ENCODE measurements at regions not wholly inside any gene's neighbourhood (a gene's known extent, or its start where the extent isn't known, plus 50 kb on each side); places are given as distances from the start of the nearest gene placed in this dataset.

DNA sequence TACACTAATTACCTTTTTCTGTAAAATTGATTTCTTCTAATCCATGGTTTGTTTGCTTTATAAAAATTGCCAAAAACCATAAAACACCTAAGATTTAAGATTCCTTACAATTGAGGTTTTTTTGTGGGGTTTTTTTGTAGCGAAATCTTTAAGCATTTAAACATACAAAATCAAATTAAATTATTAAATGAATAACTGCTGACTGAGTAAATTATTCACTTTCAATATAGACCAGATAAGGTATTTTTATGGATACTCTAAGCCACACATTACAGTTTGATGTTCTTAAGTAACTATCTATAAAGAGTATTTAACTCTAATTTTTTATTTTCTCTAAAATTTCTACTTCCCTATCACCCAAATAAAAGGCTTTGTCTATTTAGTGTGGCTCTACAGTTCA lies 55.5 kb downstream of the PIK3C2A start:
- Histone ChIP-seq H3K18ac (ENCODE audit: low read length) (no peak overlapping the region), H2AFZ (ENCODE audit: low read length) (no peak overlapping the region), H3K27me3 (ENCODE audit: control insufficient read depth in 3 of 3, insufficient read depth in 3 of 3, low read depth in 1 of 3, low read length in 3 of 3) (no peaks in the 10 kb centered on the region), H3K9ac (ENCODE audit: low read depth, low read length, poor library complexity) (no peak overlapping the region), H3K9me3 (replicated peaks in 1 of 2; ENCODE audit: control insufficient read depth in 2 of 2, insufficient read depth in 1 of 2, low read depth in 1 of 2, low read length in 2 of 2) (no peaks in the 10 kb centered on the region), H3K4me3 (ENCODE audit: low read length in 2 of 2) (no peak overlapping the region), H2BK5ac (ENCODE audit: low read length) (no peak overlapping the region), H3K23ac (ENCODE audit: low read depth, low read length, poor library complexity) (no peak overlapping the region), H3K36me3 (replicated peaks in 1 of 2; ENCODE audit: control insufficient read depth in 2 of 2, insufficient read depth in 2 of 2, low read length in 2 of 2) (peaks cover 0 to 83% of the 10 kb centered on the region in 2 donors), H3K4me1 (ENCODE audit: control insufficient read depth in 2 of 2, insufficient read depth in 1 of 2, low read depth in 1 of 2, low read length in 2 of 2) (peaks cover 0 to 3% of the 10 kb centered on the region in 2 donors), H3K79me1 (ENCODE audit: low read depth, low read length) (no peaks in the 10 kb centered on the region), H2BK15ac (ENCODE audit: low read length) (no peak overlapping the region), H2BK120ac (ENCODE audit: low read depth, low read length) (no peak overlapping the region), H3K14ac (ENCODE audit: low read length) (no peak overlapping the region), H3K27ac (replicated peaks; ENCODE audit: low read length) (no peak overlapping the region), H4K91ac (ENCODE audit: low read depth, low read length, poor library complexity) (no peak overlapping the region), H4K8ac (ENCODE audit: low read depth, low read length) (no peak overlapping the region), H2AK5ac (ENCODE audit: low read depth, low read length) (no peak overlapping the region), H3K4me2 (ENCODE audit: insufficient read depth, low read length, poor library complexity, severe bottlenecking) (no peak overlapping the region), H2BK12ac (ENCODE audit: low read length) (no peak overlapping the region), H3K4ac (ENCODE audit: low read length) (no peak overlapping the region)
- no CpG with 5 or more reads among the region's 1 CpG for WGBS, 2 donors (ENCODE audit: extremely low coverage in 2 of 2, insufficient read length in 2 of 2, insufficient replicate concordance in 1 of 2)
- DNase-seq (ENCODE audit: low spot score), result no peak

DNA sequence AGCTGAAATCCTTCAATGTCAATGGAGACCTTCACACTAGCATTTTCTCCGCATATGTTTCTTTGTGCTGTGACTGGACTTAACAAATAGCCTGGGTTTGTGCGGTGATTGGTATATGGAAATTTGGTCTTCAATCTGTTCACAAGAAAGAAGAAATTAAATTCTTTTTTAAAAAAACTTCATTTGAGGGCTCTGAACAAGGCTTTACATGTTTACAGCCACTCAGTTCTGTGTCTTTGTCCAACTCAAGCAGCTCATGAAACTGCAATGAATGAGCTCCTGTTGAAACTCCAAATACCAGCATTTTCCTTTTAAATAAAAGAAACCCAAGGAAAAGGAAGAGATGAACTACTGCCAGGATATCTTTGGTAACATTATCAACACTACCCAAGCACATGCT lies 57.3 kb downstream of the PIK3C2A start:
- H4K91ac ChIP-seq (ENCODE audit: low read depth, low read length, poor library complexity), result no peak overlapping the region
- no peak overlapping the region for H3K14ac ChIP-seq (ENCODE audit: low read length)
- no peak overlapping the region for H2AFZ ChIP-seq (ENCODE audit: low read length)
- H3K23ac ChIP-seq (ENCODE audit: low read depth, low read length, poor library complexity), result no peak overlapping the region
- H3K18ac ChIP-seq (ENCODE audit: low read length), result no peak overlapping the region
- H2BK12ac ChIP-seq (ENCODE audit: low read length), result no peak overlapping the region
- no peak overlapping the region for H3K27ac ChIP-seq (replicated peaks; ENCODE audit: low read length)
- H2AK5ac ChIP-seq (ENCODE audit: low read depth, low read length), result no peak overlapping the region
- H3K4me3 ChIP-seq (ENCODE audit: low read length in 2 of 2), result no peak overlapping the region
- WGBS, 2 donors (ENCODE audit: extremely low coverage in 2 of 2, insufficient read length in 2 of 2, insufficient replicate concordance in 1 of 2), result no CpG with 5 or more reads among the region's 2 CpGs
- H2BK15ac ChIP-seq (ENCODE audit: low read length), result no peak overlapping the region
- H3K9me3 ChIP-seq (replicated peaks in 1 of 2; ENCODE audit: control insufficient read depth in 2 of 2, insufficient read depth in 1 of 2, low read depth in 1 of 2, low read length in 2 of 2), result no peaks in the 10 kb centered on the region
- peaks cover 0 to 96% of the 10 kb centered on the region in 2 donors for H3K36me3 ChIP-seq (replicated peaks in 1 of 2; ENCODE audit: control insufficient read depth in 2 of 2, insufficient read depth in 2 of 2, low read length in 2 of 2)
- no peaks in the 10 kb centered on the region for H3K79me1 ChIP-seq (ENCODE audit: low read depth, low read length)
- H2BK5ac ChIP-seq (ENCODE audit: low read length), result no peak overlapping the region
- no peak overlapping the region for H3K4me2 ChIP-seq (ENCODE audit: insufficient read depth, low read length, poor library complexity, severe bottlenecking)
- no peak overlapping the region for H2BK120ac ChIP-seq (ENCODE audit: low read depth, low read length)
- H3K9ac ChIP-seq (ENCODE audit: low read depth, low read length, poor library complexity), result no peak overlapping the region
- DNase-seq (ENCODE audit: low spot score), result no peak
- H3K4ac ChIP-seq (ENCODE audit: low read length), result no peak overlapping the region
- H3K27me3 ChIP-seq (ENCODE audit: control insufficient read depth in 3 of 3, insufficient read depth in 3 of 3, low read depth in 1 of 3, low read length in 3 of 3), result no peaks in the 10 kb centered on the region
- peaks cover 0 to 2% of the 10 kb centered on the region in 2 donors for H3K4me1 ChIP-seq (ENCODE audit: control insufficient read depth in 2 of 2, insufficient read depth in 1 of 2, low read depth in 1 of 2, low read length in 2 of 2)
- no peak overlapping the region for H4K8ac ChIP-seq (ENCODE audit: low read depth, low read length)

DNA sequence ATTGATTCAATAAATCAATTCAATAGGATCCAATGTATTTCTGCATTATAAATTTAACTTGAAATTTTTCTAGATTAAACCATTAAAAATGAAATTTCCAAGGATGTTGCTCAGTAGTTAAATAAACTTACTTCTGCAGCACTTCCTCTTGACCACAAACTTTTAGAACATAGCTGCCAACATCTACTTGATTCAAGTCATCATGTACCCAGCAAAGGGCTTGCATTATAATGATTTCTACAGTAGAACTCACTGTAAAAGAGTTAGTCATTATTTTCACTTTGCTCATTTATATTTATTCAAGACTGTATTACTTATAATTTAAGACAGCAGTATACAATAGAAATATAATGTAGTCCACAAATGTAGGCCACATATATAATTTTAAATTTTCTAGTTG lies 59.2 kb downstream of the PIK3C2A start:
- H2AK5ac ChIP-seq (ENCODE audit: low read depth, low read length), result no peak overlapping the region
- H3K4ac ChIP-seq (ENCODE audit: low read length), result no peak overlapping the region
- H3K27me3 ChIP-seq (ENCODE audit: control insufficient read depth in 3 of 3, insufficient read depth in 3 of 3, low read depth in 1 of 3, low read length in 3 of 3), result no peaks in the 10 kb centered on the region
- no peak overlapping the region for H2AFZ ChIP-seq (ENCODE audit: low read length)
- no peak overlapping the region for H4K8ac ChIP-seq (ENCODE audit: low read depth, low read length)
- no peak for DNase-seq (ENCODE audit: low spot score)
- no peak overlapping the region for H2BK5ac ChIP-seq (ENCODE audit: low read length)
- no peak overlapping the region for H4K91ac ChIP-seq (ENCODE audit: low read depth, low read length, poor library complexity)
- no peak overlapping the region for H3K23ac ChIP-seq (ENCODE audit: low read depth, low read length, poor library complexity)
- no peak overlapping the region for H3K27ac ChIP-seq (replicated peaks; ENCODE audit: low read length)
- H3K36me3 ChIP-seq (replicated peaks in 1 of 2; ENCODE audit: control insufficient read depth in 2 of 2, insufficient read depth in 2 of 2, low read length in 2 of 2), result peaks cover 5 to 95% of the 10 kb centered on the region in 2 donors
- H3K4me3 ChIP-seq (ENCODE audit: low read length in 2 of 2), result no peak overlapping the region
- no peak overlapping the region for H2BK15ac ChIP-seq (ENCODE audit: low read length)
- no peak overlapping the region for H2BK120ac ChIP-seq (ENCODE audit: low read depth, low read length)
- peaks cover 0 to 2% of the 10 kb centered on the region in 2 donors for H3K4me1 ChIP-seq (ENCODE audit: control insufficient read depth in 2 of 2, insufficient read depth in 1 of 2, low read depth in 1 of 2, low read length in 2 of 2)
- no peak overlapping the region for H3K4me2 ChIP-seq (ENCODE audit: insufficient read depth, low read length, poor library complexity, severe bottlenecking)
- H3K79me1 ChIP-seq (ENCODE audit: low read depth, low read length), result no peaks in the 10 kb centered on the region
- H3K9ac ChIP-seq (ENCODE audit: low read depth, low read length, poor library complexity), result no peak overlapping the region
- no peaks in the 10 kb centered on the region for H3K9me3 ChIP-seq (replicated peaks in 1 of 2; ENCODE audit: control insufficient read depth in 2 of 2, insufficient read depth in 1 of 2, low read depth in 1 of 2, low read length in 2 of 2)
- H3K18ac ChIP-seq (ENCODE audit: low read length), result no peak overlapping the region
- no peak overlapping the region for H3K14ac ChIP-seq (ENCODE audit: low read length)
- H2BK12ac ChIP-seq (ENCODE audit: low read length), result no peak overlapping the region

DNA sequence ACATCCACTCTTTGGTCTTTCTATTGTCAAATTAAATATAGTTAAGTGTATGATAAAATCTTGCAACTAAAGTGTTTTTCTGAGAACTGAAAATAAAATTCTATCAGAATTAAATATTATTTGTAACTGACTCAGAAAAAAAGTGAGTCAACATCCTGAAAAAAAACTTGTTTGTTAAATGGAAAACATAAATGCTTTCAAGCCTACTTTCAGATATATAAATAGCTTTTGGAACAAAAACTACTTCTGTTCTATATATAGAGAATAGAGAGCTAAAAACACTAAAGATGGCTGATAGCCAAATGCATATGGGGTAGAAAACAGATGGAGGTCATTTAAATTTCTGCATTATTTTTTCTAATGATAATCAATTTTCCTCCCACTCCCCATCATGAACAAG lies 61.8 kb downstream of the PIK3C2A start:
- Histone ChIP-seq H3K18ac (ENCODE audit: low read length) (no peak overlapping the region), H3K9me3 (replicated peaks in 1 of 2; ENCODE audit: control insufficient read depth in 2 of 2, insufficient read depth in 1 of 2, low read depth in 1 of 2, low read length in 2 of 2) (no peaks in the 10 kb centered on the region), H3K27me3 (ENCODE audit: control insufficient read depth in 3 of 3, insufficient read depth in 3 of 3, low read depth in 1 of 3, low read length in 3 of 3) (no peaks in the 10 kb centered on the region), H2BK5ac (ENCODE audit: low read length) (no peak overlapping the region), H3K9ac (ENCODE audit: low read depth, low read length, poor library complexity) (no peak overlapping the region), H2BK15ac (ENCODE audit: low read length) (no peak overlapping the region), H3K4ac (ENCODE audit: low read length) (no peak overlapping the region), H2AK5ac (ENCODE audit: low read depth, low read length) (no peak overlapping the region), H3K4me3 (ENCODE audit: low read length in 2 of 2) (no peak overlapping the region), H3K23ac (ENCODE audit: low read depth, low read length, poor library complexity) (no peak overlapping the region), H3K4me2 (ENCODE audit: insufficient read depth, low read length, poor library complexity, severe bottlenecking) (no peak overlapping the region), H3K4me1 (ENCODE audit: control insufficient read depth in 2 of 2, insufficient read depth in 1 of 2, low read depth in 1 of 2, low read length in 2 of 2) (peaks cover 0 to 2% of the 10 kb centered on the region in 2 donors), H2AFZ (ENCODE audit: low read length) (no peak overlapping the region), H4K8ac (ENCODE audit: low read depth, low read length) (no peak overlapping the region), H3K36me3 (replicated peaks in 1 of 2; ENCODE audit: control insufficient read depth in 2 of 2, insufficient read depth in 2 of 2, low read length in 2 of 2) (peaks cover 5 to 95% of the 10 kb centered on the region in 2 donors), H3K79me1 (ENCODE audit: low read depth, low read length) (no peaks in the 10 kb centered on the region), H4K91ac (ENCODE audit: low read depth, low read length, poor library complexity) (no peak overlapping the region), H3K14ac (ENCODE audit: low read length) (no peak overlapping the region), H2BK120ac (ENCODE audit: low read depth, low read length) (no peak overlapping the region), H2BK12ac (ENCODE audit: low read length) (no peak overlapping the region), H3K27ac (replicated peaks; ENCODE audit: low read length) (no peak overlapping the region)
- DNase-seq (ENCODE audit: low spot score), result no peak

Measured in neuronal stem cell (in vitro differentiated cells).